Caki2 (cell line): ENCODE measurements at regions not wholly inside any gene's neighbourhood (a gene's known extent, or its start where the extent isn't known, plus 50 kb on each side); places are given as distances from the start of the nearest gene placed in this dataset.
"Not testable (repeated sequence)": the region's sequence is repeated elsewhere in the genome, so short reads cannot be mapped to it uniquely, and the experiment has no call there.

Experiments used
- DNase-seq: peaks from one replicate; pipeline ENCODE4 v3.0.0-alpha.2; 2015; ENCODE audit warnings: low read depth
- in situ Hi-C: cut with HindIII; loops from 2 replicates; pipeline ENCODE4 v1.10.0; 2016; ENCODE audit warnings: low sequenced_read_pairs, low pct_unique_long_range_greater_than_20kb, mixed read lengths

DNA sequence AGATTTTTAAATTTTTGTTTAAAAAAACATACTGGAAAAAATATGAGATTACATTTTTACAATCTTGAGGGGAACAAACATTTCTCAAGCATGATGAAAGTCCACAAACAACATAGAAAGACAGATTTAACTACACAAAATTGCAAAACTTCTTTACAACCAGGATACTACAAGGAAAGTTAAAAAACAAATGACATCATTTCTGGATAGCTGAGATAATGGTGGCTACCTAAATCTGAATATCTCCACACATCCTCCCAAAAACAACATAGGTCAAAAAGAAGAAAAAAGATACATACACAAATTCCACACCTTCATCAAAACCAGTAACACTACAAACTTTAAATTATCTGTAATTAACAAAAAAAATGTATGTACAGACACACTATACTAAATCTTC, 120.8 kb upstream of the TNPO1 start:
- in situ Hi-C loops, result no loop called here
- DNase-seq, result no peak

DNA sequence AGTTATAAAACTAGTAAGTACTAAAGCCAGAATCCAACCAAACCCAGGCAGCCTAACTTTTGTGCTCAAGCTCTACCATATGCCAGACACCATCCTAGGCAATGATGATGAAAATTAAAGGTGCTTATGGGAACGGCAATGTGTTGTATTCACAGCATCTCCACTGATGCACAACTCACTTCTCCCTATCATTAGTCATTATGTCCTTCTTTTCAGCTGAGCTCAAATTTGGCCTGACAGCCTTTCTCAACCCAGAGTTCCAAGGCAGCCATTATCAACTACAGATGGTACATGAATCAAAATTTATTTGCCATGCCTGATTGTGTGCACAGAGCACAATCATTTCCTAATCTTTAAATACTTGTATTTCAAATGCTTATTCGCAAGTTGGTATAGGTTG, 121.6 kb upstream of the TNPO1 start:
- in situ Hi-C loops, result no loop called here

DNA sequence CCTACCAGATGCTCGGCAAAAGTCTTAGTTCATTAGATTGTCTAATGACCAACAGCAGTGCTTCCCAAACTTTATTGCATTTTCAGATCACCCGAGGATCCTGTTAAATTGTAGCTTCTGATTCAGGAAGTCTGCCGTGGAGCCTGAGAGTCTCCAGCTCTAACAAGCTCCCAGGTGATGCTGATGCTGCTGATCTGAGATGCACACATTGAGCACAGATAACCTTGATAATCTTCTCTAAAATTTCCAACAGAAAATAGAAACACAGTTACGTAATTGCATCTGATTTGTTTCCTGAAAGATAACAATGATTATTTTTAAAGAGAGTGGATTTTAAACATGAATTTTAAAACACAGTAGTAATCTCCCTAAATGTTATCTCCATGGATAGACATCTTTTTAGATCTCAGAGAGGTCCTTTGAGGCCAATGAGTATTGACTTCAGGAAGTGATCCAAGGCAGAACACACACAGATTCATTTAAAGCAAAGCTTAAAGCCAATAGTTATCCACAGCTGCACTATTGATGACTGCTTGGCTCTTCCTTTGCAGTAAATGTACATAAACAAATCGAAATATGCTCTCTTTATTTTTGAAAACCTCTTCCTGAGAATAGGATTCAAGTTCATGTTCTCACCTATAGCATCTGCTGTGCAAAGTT, 122.8 kb upstream of the TNPO1 start:
- no peak for DNase-seq
- in situ Hi-C loops, result no loop called here

More for the DNA sequence above, 121.6 kb upstream of the TNPO1 start:
- DNase-seq, result no peak

DNA sequence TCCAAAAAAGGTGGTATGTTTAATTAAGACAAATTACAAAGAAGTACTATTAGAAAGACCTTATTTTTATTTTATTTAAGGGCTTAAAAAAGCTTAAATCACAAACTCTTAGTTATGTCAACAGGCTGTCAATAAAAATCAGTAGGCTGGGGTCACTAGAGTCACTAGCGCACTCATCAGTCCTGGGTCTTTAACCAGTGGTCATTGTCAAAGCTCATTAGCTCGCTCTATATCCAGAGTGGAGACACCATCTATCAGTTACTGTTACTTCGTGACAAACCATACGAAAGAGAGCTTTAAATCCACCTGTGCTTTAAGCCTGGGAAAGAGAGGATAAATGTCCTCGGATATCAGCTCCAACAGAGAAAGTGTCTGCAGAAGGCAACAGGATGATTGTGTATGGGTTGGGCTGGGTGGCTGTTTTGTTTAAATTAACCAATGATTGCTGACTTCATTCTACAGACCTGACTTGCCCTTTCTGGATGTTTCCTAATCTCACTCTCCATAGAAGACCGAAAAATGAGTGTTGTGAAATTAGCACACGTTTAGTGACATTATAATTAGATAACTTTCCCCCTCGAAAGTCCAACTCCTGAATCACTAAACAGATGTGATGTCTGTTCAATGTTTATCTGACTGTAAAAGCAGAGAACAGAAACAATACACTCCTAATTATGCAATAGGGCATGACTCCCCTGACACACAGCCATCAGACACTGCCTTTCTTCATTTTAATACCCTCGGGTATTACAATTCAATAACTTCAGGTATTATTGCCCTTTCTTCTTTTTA, 123.6 kb upstream of the TNPO1 start:
- in situ Hi-C loops, result no loop called here
- no peak for DNase-seq

DNA sequence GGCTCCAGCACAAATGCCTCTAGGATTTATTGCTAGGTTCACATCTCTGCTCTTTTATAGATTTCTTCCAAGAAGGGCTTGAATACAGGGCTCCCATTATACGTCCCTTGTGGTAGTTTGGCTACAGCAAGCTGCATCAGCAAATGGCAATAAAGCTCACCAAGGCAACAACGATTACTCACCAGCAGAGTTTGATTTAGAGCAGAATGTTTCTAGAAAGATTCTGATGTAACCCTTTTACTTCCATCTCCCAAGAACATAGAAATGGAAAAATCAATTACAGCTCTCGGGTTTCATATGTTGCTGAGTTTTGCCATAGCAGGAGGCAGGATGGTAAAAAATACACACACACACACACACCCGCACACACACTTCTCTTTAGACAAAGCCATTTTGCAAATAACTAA, 124.2 kb upstream of the TNPO1 start:
- no peak for DNase-seq
- in situ Hi-C loops, result no loop called here

DNA sequence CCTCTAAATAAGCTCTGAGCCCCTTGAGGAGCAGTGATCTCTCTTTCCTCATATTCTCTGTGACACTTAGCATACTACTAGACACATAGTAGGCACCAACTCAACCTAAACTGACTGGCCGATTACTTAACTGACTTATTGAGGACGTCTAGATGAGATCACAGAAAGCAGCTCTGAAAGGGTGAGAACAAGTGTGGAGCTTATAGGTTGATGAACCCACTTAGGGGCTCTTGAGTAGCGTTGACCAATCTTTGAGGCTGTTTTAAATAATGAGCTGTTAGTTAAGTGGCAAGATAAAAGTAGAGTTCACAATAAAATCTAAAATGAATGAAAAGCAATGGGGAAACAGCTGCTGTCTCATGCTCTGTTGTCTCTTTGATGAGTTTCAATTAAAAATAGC, 124.7 kb upstream of the TNPO1 start:
- no peak for DNase-seq
- in situ Hi-C loops, result no loop called here

DNA sequence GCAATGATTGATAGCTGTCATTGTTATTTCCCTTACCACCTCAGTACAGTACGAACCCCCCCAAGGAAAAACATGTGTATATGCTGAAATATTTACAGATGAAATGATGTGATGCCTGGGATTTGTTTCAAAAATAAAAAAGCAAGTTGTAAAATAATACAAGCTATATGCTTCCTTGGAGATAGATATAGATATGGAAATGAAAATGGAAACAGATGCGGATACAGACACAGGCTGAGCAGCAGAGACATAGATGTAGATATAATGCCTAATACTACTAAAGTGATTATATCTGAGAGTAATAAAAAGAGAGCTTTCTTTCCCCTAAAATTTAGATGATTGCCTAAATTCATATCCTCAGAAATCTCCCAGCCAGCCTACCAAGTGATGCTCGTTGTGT, 127.5 kb upstream of the TNPO1 start:
- no peak for DNase-seq
- in situ Hi-C loops, result no loop called here

DNA sequence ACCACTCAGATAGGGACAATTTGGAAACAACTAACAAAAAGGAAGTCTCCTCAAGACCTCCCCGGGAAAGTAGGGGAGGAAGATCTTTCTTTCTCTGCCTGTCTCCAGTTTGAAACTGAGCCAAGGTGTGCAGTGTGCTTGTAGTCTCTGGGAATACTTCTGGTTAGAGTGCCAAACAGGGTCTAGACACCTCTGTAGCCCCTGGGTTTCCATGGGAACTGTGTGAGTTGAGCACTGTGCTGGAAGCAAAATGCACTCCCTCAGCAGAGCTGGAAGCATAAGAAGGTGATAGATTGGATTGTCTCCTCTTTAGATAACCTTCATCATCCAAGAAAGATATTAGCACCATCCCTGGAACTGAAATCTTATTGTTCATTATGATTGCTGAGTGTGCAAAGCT, 129.2 kb upstream of the TNPO1 start:
- in situ Hi-C loops, result no loop called here

DNA sequence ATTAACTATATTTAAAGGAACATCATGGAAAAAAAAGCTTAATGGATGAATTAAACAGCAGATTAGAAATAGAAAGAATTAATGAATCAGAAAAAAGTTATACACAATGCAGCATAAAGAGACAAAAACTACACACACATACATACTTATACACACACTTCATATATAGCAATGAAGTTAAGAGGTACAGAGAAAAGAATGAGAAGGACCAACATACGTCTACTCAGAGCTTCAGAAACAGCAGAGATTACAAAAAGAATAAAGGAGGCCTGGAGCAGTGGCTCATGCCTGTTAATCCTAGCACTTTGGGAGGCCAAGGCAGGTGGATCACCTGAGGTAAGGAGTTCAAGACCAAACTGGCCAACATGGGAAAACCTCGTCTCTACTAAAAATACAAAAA, 133.9 kb upstream of the TNPO1 start:
- in situ Hi-C loops, result no loop called here
- DNase-seq, result no peak

More for the DNA sequence above, 129.2 kb upstream of the TNPO1 start:
- DNase-seq, result no peak

DNA sequence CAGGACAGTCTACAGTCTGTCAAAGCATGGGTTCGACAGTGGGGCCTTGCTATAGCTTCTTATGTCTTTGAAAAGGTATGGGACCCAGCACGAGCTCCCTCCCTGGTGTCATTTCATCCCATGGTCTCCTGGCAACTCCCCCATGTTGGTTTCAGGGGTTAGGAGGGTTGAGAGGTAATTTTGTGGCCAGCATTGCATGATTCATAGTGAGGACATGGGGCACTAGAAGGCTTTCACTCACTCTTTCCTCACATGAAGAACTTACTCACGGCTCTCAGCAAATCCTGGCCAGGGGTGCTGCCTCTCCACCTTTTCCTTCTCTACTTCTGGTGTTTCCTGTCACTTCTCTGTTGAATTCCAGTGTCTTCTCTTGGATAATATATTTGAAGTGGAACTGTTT, 134.7 kb upstream of the TNPO1 start:
- DNase-seq, result no peak
- in situ Hi-C loops, result no loop called here

DNA sequence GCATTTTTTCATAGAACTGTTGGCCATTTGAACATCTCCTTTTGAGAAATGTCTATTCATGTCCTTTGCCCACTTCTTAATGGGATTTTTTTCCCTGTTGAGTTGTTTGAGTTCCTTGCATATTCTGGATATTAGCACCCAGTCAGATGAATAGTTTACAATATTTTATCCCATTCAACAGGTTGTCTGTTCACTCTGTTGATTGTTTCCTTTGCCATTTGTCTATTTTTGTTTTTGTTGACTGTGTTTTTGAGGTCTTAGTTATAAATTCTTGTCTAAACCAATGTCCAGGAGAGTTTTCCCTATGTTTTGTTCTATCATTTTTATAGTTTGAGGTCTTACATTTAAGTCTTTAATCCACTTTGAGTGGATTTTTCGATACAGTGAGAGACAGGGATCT, 139.0 kb upstream of the TNPO1 start:
- no peak for DNase-seq
- in situ Hi-C loops, result no loop called here

DNA sequence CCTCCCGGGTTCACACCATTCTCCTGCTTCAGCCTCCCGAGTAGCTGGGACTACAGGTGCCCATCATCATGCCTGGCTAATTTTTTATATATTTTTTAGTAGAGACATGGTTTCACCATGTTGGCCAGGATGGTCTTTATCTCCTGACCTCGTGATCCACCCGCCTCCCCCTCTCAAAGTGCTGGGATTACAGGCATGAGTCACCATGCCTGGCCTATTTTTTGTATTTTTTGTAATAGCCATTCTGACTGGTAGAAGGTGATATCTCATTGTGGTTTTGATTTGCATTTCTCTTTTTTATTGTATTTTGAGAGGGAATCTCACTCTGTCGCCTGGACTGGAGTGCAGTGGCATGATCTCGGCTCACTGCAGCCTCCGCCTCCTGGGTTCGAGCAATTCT, 139.6 kb upstream of the TNPO1 start:
- in situ Hi-C loops, result not testable (repeated sequence)

DNA sequence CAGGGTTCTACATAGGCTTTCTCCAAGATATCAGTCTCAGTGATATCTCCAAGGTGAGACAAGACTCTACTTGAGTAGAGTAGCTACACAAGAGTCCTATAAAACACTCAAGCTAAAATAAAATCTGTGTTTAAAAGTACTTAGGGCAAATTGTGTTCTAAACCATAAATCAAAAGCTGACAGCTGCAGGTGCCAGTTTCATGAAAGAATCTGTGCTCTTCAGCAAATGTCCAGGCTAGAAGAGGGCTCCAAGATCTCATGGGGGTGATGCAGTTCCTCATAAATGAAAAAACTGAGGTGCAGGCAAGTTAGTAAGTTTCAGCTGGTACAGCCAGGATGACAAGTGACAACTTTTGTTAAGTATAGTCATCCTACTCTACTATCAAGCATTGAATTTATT, 142.8 kb upstream of the TNPO1 start:
- in situ Hi-C loops, result no loop called here
- no peak for DNase-seq

More for the DNA sequence above, 139.6 kb upstream of the TNPO1 start:
- DNase-seq, result not testable (repeated sequence)

DNA sequence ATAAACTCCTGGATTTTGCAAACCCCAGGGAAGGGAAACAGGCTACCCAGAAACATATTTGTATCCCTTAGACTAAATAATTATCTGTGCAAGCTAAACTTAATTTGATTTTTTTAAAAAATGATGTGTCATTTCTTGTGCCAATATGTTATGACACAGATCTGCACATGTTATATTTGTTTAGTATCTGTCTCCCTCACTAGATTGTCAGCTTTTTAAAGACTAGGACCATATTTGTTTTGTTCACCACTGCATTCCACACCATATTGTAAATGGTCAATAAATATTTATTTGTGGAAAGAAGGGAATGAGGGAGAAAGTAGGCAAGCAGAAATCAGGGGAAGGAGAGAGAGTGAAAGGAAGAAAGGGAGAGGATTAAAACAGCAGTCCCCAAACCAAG, 143.3 kb upstream of the TNPO1 start:
- DNase-seq, result no peak
- in situ Hi-C loops, result no loop called here

DNA sequence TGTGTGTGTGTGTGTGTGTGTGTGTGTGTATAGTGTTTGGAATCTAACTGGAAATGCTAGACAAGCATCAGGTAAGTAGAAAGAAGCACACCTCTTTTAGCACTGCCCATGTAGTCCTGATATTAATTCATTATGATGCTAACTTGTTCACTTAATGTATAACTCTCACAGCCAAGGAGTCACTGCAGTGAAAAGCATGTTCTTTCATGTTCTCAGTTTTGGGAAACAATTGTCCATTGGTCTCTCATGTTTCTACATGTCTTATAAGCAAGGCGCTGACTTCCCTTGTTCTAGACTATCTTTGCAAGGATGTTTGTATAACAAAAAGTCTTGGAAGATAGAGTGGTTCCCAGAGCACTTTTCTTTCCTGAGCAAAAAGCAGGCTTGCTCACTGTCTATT, 148.8 kb upstream of the TNPO1 start:
- in situ Hi-C loops, result no loop called here
- DNase-seq, result no peak

DNA sequence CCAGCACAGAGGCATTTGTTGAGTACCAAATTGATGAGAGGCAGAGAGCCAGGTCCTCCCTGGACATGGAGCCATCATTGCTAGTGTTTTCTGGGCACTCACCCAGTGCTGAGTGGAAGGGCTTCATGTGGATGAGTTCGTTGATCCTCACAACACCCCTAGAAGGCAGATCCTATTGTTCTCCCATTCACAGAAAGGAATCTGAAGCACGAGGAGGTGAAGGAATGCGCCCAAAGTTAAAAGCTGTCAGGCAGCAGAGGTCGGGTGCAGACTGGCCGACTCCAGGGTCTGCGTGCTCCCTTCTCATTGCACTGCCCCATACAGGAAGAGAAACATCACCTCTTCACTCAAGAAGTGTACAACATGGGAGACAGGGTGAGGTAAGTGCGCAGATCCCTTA, 153.5 kb upstream of the TNPO1 start:
- DNase-seq, result no peak
- in situ Hi-C loops, result no loop called here

DNA sequence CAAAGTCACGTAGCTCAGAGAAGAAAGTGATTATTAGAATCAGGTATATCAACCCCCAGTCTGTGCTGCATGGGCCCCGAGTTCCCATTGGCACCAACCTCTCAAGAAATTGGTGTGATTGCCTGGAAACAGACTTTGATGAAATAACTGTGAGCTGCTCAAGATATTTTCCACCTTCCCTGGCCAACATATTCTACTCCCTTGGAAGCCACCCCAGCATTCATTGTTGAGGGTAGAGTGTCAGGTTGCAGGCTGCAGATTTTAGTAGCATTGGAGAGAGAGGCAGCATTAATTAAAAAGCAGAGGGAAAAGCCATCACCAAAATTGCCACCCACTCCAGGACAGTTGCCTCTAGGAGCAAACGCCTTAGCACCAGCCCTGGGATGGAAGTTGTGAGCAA, 154.2 kb upstream of the TNPO1 start:
- in situ Hi-C loops, result no loop called here
- no peak for DNase-seq

DNA sequence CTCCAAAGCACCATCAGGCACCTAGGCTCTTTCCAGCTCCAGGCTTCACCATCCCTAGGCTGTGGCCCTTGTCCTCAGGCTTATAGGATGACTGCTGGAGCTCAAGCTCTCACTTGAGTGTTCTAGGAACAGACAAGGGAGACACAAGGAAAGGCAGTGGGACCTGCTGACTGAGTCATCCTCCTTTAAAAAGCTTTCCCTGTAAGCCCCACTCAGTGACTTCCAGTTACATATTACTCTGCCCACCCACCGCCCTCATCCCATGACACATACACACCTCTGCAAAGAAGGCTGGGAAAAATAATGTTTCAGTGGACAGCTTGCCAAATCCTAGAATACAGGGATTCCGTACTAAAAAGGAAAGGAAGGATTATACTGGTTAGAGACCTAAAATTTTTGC, 154.2 kb upstream of the ZNF366 start:
- in situ Hi-C loops, result no loop called here
- DNase-seq, result no peak

DNA sequence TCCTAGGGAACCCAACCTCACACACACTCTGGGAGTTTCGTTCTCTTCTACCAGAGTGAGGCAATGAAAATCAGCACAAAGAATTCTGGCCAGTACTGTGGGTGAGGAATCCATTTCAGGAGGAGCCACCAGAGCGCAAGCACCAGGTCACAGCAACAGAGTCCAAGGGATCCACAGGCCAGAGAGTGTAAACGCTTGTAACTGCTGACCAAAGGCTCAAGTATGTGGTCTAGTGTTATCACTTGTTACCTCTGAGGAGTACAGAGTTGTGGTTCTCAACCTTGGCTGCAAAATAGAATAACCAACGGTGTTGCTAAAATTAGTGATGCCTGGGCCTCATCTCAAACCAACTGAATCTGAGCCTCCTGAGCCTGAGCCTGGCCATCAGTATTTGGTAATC, 152.5 kb upstream of the ZNF366 start:
- in situ Hi-C loops, result no loop called here
- DNase-seq, result no peak
